ENCODE measurements at regions not wholly inside any gene's neighbourhood (a gene's known extent, or its start where the extent isn't known, plus 50 kb on each side); places are given as distances from the start of the nearest gene placed in this dataset.

- no peak overlapping the region for H3K4me3 ChIP-seq
- no peaks in the 10 kb centered on the region for H3K27me3 ChIP-seq (replicated peaks; ENCODE audit: insufficient read depth)
- no peaks in the 10 kb centered on the region for H3K4me1 ChIP-seq (ENCODE audit: insufficient read depth)
- no peaks in the 10 kb centered on the region for H3K9me2 ChIP-seq (ENCODE audit: insufficient read depth)
- no peak overlapping the region for H2AFZ ChIP-seq
- H3K79me2 ChIP-seq (ENCODE audit: insufficient read depth) = no peaks in the 10 kb centered on the region
- H3K27ac ChIP-seq = no peak overlapping the region
- in situ Hi-C loops (cut with MboI) = no loop called here
- DNase-seq = no peak
- H3K9me3 ChIP-seq (ENCODE audit: low read depth) = no peaks in the 10 kb centered on the region
- H4K20me1 ChIP-seq (ENCODE audit: insufficient read depth) = no peaks in the 10 kb centered on the region
- H3K36me3 ChIP-seq (ENCODE audit: low read depth) = no peaks in the 10 kb centered on the region; the same call in 1 of the 2 replicates
- 89 to 91% methylated on average over 5 of the region's 5 CpGs for WGBS, 2 experiments (ENCODE audit: low coverage in 1 of 2, low lambda C conversion rate in 2 of 2, missing lambda C conversion rate in 2 of 2)
- H3K9ac ChIP-seq = no peak overlapping the region
- TF ChIP-seq EZH2phosphoT487 (IDR thresholded peaks at IDR 0.05; ENCODE audit: insufficient read depth, low read depth) = no peak
- TF ChIP-seq EZH2 (IDR thresholded peaks at IDR 0.05; ENCODE audit: insufficient read depth, poor library complexity, severe bottlenecking) = no peak
- H3F3A ChIP-seq (ENCODE audit: insufficient read depth) = no peaks in the 10 kb centered on the region
- H3K4me2 ChIP-seq (ENCODE audit: unreplicated experiment) = no peak overlapping the region
These were observed 627.7 kb downstream of the PLA2G4A start for GRCh38 chr1:187456446-187456845.

DNA sequence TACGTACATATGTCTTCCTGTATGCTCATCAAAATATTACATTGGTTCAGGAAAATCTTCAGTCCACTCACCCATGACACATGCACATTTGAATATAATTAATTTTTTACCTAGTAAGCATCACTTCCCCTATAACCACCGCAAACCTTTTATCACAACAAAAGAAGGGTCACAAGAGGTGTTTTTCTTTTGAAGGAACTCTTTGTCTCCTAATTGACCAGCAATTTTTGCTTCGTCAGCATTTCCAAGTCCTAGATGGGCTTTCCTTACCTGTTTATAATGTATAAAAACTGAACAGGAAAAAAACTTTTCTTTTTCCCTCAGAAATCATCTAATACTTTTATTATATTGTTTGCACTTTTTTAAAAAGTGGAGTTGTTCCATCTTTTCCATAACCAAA lies 631.3 kb downstream of the PLA2G4A start:
- TF ChIP-seq EZH2phosphoT487 (IDR thresholded peaks at IDR 0.05; ENCODE audit: insufficient read depth, low read depth) (no peak), EZH2 (IDR thresholded peaks at IDR 0.05; ENCODE audit: insufficient read depth, poor library complexity, severe bottlenecking) (no peak)
- H4K20me1 ChIP-seq (ENCODE audit: insufficient read depth) = no peaks in the 10 kb centered on the region
- WGBS, 2 experiments (ENCODE audit: low coverage in 1 of 2, low lambda C conversion rate in 2 of 2, missing lambda C conversion rate in 2 of 2) = 86 to 88% methylated on average over 3 of the region's 3 CpGs
- DNase-seq = no peak
- H3K9me2 ChIP-seq (ENCODE audit: insufficient read depth) = no peaks in the 10 kb centered on the region
- no peaks in the 10 kb centered on the region for H3K27me3 ChIP-seq (replicated peaks; ENCODE audit: insufficient read depth)
- no peak overlapping the region for H2AFZ ChIP-seq
- no peaks in the 10 kb centered on the region for H3K36me3 ChIP-seq (ENCODE audit: low read depth)
- H3K4me3 ChIP-seq = no peak overlapping the region
- in situ Hi-C loops (cut with MboI) = no loop called here
- no peak overlapping the region for H3K9ac ChIP-seq
- H3K4me2 ChIP-seq (ENCODE audit: unreplicated experiment) = no peak overlapping the region
- no peaks in the 10 kb centered on the region for H3F3A ChIP-seq (ENCODE audit: insufficient read depth)
- no peak overlapping the region for H3K27ac ChIP-seq
- H3K79me2 ChIP-seq (ENCODE audit: insufficient read depth) = no peaks in the 10 kb centered on the region
- H3K9me3 ChIP-seq (ENCODE audit: low read depth) = peaks cover 5% of the 10 kb centered on the region
- no peaks in the 10 kb centered on the region for H3K4me1 ChIP-seq (ENCODE audit: insufficient read depth)

DNA sequence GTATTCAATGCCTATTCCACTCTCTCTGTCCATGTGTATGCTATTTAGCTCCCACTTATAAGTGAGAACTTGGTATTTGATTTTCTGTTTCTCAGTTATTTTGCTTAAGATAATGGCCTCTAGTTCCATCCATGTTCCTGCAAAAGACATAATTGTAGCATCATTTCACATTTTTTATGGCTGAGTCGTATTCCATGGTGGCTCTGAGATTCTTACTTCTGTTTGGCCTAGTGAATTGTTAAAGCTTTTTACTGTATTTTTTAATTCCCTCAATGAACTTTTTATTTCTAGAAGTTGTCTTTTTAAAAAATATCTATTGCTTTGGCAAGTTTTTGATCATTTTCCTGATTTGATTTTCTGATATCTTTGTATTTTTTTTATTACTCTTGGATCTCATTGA lies 635.6 kb downstream of the PLA2G4A start:
- Histone ChIP-seq H2AFZ (no peak overlapping the region), H3F3A (ENCODE audit: insufficient read depth) (no peaks in the 10 kb centered on the region), H3K27ac (no peak overlapping the region), H3K27me3 (replicated peaks; ENCODE audit: insufficient read depth) (no peaks in the 10 kb centered on the region), H3K4me1 (ENCODE audit: insufficient read depth) (no peaks in the 10 kb centered on the region), H3K36me3 (ENCODE audit: low read depth) (no peaks in the 10 kb centered on the region), H3K79me2 (ENCODE audit: insufficient read depth) (no peaks in the 10 kb centered on the region), H4K20me1 (ENCODE audit: insufficient read depth) (no peaks in the 10 kb centered on the region), H3K9me2 (ENCODE audit: insufficient read depth) (no peaks in the 10 kb centered on the region), H3K4me2 (ENCODE audit: unreplicated experiment) (no peak overlapping the region), H3K4me3 (no peak overlapping the region), H3K9me3 (ENCODE audit: low read depth) (peaks cover 5% of the 10 kb centered on the region), H3K9ac (no peak overlapping the region)
- DNase-seq = no peak
- 80 to 82% methylated on average over 1 of the region's 1 CpG for WGBS, 2 experiments (ENCODE audit: low coverage in 1 of 2, low lambda C conversion rate in 2 of 2, missing lambda C conversion rate in 2 of 2)
- in situ Hi-C loops (cut with MboI) = no loop called here
- no peak for TF ChIP-seq EZH2 (IDR thresholded peaks at IDR 0.05; ENCODE audit: insufficient read depth, poor library complexity, severe bottlenecking)
- no peak for TF ChIP-seq EZH2phosphoT487 (IDR thresholded peaks at IDR 0.05; ENCODE audit: insufficient read depth, low read depth)

DNA sequence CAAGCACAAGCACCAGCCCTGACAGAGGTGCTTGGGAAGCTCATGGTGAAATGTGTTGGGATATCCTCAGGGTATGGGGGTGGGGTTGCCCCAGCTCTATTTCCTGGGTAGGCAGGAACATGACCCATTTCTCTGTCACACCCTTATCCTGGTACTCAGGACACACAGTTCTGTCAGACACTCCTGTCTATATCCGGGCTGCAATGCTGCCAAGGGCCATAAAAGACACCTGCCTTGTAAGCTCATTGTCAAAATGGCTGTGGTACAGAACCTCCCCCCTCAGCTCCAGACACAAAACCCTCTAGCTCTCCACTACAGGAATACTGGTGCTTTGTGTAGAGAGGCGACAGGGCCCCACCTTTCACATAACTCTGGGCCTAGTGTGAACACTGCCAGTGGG lies 636.7 kb downstream of the PLA2G4A start:
- H3K27me3 ChIP-seq (replicated peaks; ENCODE audit: insufficient read depth) = no peaks in the 10 kb centered on the region
- no peak overlapping the region for H3K27ac ChIP-seq
- DNase-seq = no peak
- no peaks in the 10 kb centered on the region for H4K20me1 ChIP-seq (ENCODE audit: insufficient read depth)
- no peaks in the 10 kb centered on the region for H3F3A ChIP-seq (ENCODE audit: insufficient read depth)
- H3K9me2 ChIP-seq (ENCODE audit: insufficient read depth) = no peaks in the 10 kb centered on the region
- TF ChIP-seq EZH2 (IDR thresholded peaks at IDR 0.05; ENCODE audit: insufficient read depth, poor library complexity, severe bottlenecking) (no peak), EZH2phosphoT487 (IDR thresholded peaks at IDR 0.05; ENCODE audit: insufficient read depth, low read depth) (no peak)
- no peak overlapping the region for H3K4me3 ChIP-seq
- H3K79me2 ChIP-seq (ENCODE audit: insufficient read depth) = no peaks in the 10 kb centered on the region
- no peaks in the 10 kb centered on the region for H3K4me1 ChIP-seq (ENCODE audit: insufficient read depth)
- no peak overlapping the region for H3K4me2 ChIP-seq (ENCODE audit: unreplicated experiment)
- no peaks in the 10 kb centered on the region for H3K36me3 ChIP-seq (ENCODE audit: low read depth)
- H3K9ac ChIP-seq = no peak overlapping the region
- H3K9me3 ChIP-seq (ENCODE audit: low read depth) = peaks cover 5% of the 10 kb centered on the region
- in situ Hi-C loops (cut with MboI) = no loop called here
- WGBS, 2 experiments (ENCODE audit: low coverage in 1 of 2, low lambda C conversion rate in 2 of 2, missing lambda C conversion rate in 2 of 2) = 42 to 43% methylated on average over 2 of the region's 2 CpGs
- no peak overlapping the region for H2AFZ ChIP-seq

DNA sequence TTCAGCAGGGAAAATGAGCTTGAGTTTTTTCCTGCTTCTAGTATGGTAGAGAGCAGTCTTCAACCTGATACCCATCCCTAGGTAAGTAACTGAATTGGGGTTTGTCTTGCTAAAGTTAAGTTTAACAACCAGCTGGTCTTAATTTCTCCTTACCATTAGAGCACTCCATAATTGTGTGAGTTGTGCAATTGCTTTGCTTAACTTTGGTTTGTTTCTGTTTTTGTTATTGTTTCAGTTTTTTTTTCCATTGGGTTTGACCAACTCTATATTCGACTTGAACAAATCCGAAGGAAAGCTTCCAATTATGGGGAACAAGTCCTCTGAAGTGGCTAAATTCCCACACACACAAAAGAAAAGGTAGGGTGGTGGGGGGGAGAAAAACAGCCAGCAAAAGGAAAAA lies 641.1 kb downstream of the PLA2G4A start:
- Histone ChIP-seq H3K4me3 (no peak overlapping the region), H3K9me2 (ENCODE audit: insufficient read depth) (no peaks in the 10 kb centered on the region), H3F3A (ENCODE audit: insufficient read depth) (no peaks in the 10 kb centered on the region), H2AFZ (no peak overlapping the region), H3K4me2 (ENCODE audit: unreplicated experiment) (no peak overlapping the region), H3K27ac (no peak overlapping the region), H3K36me3 (ENCODE audit: low read depth) (no peaks in the 10 kb centered on the region), H3K9ac (no peak overlapping the region), H3K27me3 (replicated peaks; ENCODE audit: insufficient read depth) (no peaks in the 10 kb centered on the region), H3K4me1 (ENCODE audit: insufficient read depth) (peaks cover 5% of the 10 kb centered on the region; the same call in 1 of the 2 replicates), H4K20me1 (ENCODE audit: insufficient read depth) (no peaks in the 10 kb centered on the region; the same call in 1 of the 2 replicates), H3K79me2 (ENCODE audit: insufficient read depth) (no peaks in the 10 kb centered on the region), H3K9me3 (ENCODE audit: low read depth) (no peaks in the 10 kb centered on the region)
- TF ChIP-seq EZH2phosphoT487 (IDR thresholded peaks at IDR 0.05; ENCODE audit: insufficient read depth, low read depth) (no peak), EZH2 (IDR thresholded peaks at IDR 0.05; ENCODE audit: insufficient read depth, poor library complexity, severe bottlenecking) (no peak)
- in situ Hi-C loops (cut with MboI) = no loop called here
- no peak for DNase-seq
- 65 to 81% methylated on average over 2 of the region's 2 CpGs for WGBS, 2 experiments (ENCODE audit: low coverage in 1 of 2, low lambda C conversion rate in 2 of 2, missing lambda C conversion rate in 2 of 2)
